GM12872 (cell line): ENCODE measurements at regions not wholly inside any gene's neighbourhood (a gene's known extent, or its start where the extent isn't known, plus 50 kb on each side); places are given as distances from the start of the nearest gene placed in this dataset.

ENCODE experiments used
- CTCF ChIP-seq: IDR thresholded peaks from 3 replicates; pipeline ENCODE4 v1.5.1; 2011; ENCODE audit warnings: low read depth, mild to moderate bottlenecking, low read length, moderate library complexity; ENCODE audit not compliant: insufficient read depth

GRCh38 chr2:18368008-18368407 lies 192.4 kb downstream of the RDH14 start:
- TF ChIP-seq CTCF = no peak

GRCh38 chr2:18365342-18365741 lies 195.1 kb downstream of the RDH14 start:
- no peak for TF ChIP-seq CTCF

DNA sequence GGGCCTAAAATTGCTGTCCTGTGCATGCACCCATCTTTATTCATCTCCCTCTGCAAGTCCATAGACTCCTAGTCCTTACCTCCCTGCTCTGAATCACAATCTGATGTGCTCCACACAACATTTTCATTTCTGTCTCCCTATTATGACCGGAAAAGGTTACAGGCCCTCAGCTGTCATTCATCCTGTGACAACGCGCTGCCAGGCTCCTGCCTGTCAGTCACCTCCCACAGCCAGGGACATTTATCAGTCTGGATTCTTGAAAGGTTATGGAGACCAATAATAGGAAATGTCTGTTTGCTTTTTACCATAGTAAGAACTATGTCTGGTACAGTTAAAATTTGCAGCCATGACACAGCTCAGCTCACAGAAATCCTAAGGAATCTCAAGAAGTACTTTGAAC lies 197.1 kb downstream of the RDH14 start:
- no peak for TF ChIP-seq CTCF

- no peak for TF ChIP-seq CTCF
Measured at GRCh38 chr2:18362696-18363095, 197.8 kb downstream of the RDH14 start.

DNA sequence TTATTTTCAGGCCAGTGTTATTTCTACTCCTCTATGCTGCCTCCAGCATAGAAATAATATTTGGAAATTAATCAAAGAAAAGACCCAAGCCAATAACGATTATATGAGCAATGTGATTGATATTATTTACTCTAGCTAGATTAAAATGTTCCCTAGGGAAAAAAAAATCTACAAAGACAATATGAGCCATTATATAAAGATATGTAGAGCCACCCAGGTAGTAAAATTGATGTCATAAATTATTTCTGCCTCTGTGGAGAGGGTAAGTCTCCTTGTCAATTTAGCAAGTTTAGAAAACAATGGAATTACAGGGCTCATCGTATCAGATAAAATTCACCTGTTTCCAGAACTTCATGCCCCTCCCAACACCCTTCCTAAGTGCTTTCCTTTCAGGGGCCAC lies 202.9 kb downstream of the RDH14 start:
- TF ChIP-seq CTCF = no peak

DNA sequence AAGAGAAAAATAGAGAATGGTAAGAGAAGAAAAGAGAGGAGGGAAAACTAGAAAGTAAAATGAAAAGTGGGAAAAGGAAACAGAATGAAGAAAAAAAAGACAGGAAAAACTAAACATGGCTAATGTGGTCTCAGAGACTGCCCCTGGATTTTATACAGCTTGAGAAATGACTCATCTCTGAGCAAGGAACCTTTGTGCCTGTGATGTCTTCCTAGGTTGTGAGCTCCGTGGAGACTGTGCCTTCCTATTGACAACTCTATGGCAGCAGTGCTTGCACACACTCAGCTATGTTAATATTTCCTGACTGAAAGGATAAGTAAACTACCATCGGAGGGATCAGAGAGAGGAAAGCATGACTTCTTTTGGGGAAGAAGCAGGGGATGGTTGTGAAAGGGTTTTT lies 203.8 kb downstream of the RDH14 start:
- TF ChIP-seq CTCF = no peak

DNA sequence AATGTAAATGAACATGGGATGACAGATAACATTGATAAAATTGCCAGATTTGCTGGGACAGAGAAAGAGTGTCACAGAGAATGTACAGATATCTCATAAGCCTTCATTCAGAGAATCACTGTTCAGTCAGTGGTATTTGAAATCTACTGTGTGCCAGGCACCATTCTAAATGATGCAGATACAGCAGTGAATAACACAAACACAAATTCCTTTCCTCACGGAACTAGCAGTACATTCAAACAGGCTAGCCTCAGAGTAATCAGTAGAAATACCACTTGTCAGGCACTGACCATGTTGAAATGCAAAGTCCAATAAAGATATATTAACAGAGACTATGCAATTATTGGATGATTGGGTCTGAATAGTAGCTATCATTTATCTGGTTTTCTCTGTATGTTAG lies 211.0 kb downstream of the RDH14 start:
- TF ChIP-seq CTCF = no peak

DNA sequence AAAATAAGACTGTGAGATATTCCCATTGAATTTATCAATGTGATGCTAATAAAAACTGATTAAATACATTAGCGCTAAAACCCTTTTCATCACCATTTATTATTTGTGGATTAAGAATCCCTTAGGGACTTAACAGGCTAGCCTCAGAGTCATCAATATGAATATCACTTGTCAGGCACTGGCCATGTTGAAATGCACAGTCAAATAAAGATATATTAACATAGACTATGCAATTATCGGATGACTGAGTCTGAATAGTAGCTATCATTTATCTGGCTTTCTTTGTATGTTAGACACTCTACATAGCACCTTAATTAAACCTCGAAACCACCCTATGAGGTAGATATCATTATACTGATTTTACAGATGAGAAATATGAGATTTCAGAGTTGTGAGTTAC lies 213.6 kb downstream of the RDH14 start:
- TF ChIP-seq CTCF = no peak
